ENCODE measurements at regions not wholly inside any gene's neighbourhood (a gene's known extent, or its start where the extent isn't known, plus 50 kb on each side); places are given as distances from the start of the nearest gene placed in this dataset.
A peak's percentile ranks its signal among the peaks of the same experiment; 100 is the strongest.

- TF ChIP-seq, protein P1, sequence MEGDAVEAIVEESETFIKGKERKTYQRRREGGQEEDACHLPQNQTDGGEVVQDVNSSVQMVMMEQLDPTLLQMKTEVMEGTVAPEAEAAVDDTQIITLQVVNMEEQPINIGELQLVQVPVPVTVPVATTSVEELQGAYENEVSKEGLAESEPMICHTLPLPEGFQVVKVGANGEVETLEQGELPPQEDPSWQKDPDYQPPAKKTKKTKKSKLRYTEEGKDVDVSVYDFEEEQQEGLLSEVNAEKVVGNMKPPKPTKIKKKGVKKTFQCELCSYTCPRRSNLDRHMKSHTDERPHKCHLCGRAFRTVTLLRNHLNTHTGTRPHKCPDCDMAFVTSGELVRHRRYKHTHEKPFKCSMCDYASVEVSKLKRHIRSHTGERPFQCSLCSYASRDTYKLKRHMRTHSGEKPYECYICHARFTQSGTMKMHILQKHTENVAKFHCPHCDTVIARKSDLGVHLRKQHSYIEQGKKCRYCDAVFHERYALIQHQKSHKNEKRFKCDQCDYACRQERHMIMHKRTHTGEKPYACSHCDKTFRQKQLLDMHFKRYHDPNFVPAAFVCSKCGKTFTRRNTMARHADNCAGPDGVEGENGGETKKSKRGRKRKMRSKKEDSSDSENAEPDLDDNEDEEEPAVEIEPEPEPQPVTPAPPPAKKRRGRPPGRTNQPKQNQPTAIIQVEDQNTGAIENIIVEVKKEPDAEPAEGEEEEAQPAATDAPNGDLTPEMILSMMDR (IDR thresholded peaks at IDR 0.05; ENCODE audit: insufficient read depth, low read depth, low read length, missing control alignments): no peak
- H3K4me3 ChIP-seq (ENCODE audit: low read length): no peak overlapping the region
- DNase-seq (ENCODE audit: low read depth): no peak
Measured at GRCh38 chr13:86731987-86732386, 932.8 kb upstream of the SLITRK6 start.

DNA sequence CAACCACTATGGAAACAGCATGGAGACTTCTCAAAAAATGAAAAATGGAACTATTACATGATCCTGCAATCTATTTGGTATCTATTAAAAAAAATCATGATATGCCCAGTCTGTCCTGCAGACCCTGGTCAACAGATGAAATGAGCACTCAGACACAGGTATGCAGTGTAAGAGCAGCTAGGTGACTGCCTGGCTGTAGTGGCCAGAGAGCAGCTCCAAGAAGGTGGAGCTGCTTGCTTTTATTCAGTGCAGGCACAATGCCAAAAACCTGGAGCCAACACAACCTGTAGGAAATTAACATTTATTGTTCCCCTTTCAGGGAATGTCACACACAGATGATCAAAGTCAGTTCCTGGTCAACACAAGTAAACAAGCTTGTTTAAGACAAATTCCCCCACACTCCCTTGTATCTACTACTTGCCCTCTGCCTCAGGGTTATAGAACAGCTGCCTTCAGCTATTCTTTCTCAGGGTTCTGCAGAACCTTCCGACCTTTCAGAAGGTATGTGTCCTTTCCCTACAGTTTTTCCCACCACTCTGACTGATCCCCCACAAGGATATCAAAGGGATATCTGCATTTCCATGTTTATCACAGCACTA is 933.7 kb upstream of the SLITRK5 start:
- TF ChIP-seq, protein P1 (IDR thresholded peaks at IDR 0.05; ENCODE audit: insufficient read depth, low read depth, low read length, missing control alignments): no peak
- no peak for DNase-seq (ENCODE audit: low read depth)
- H3K4me3 ChIP-seq (ENCODE audit: low read length): no peak overlapping the region

DNA sequence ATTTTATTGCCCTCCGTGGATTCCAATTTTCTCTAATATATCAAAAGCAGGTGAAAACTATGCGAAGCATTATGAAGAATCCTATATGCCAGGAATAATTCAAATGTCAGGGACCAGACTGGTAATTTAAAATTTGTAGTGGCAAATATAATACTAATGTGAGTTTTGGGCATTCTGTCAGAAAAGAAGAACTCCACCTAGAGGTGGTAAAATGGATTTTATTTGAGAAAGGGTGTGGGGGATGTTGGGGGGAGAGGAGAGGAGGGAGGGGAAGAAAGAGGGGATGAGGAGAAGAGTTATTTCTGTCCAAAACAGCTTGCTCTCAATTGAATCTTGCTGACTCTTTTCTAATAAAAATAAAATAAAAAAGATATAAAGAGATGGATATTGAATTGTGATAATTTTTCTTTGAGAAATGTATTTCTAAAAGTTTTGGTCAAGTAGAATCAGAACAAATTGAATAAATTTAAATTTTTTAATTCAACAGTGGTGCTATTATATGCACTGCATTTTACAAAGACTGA is 929.3 kb upstream of the SLITRK5 start:
- no peak overlapping the region for H3K4me3 ChIP-seq (ENCODE audit: low read length)
- TF ChIP-seq, protein P1 (IDR thresholded peaks at IDR 0.05; ENCODE audit: insufficient read depth, low read depth, low read length, missing control alignments): no peak
- DNase-seq (ENCODE audit: low read depth): no peak

- no peak overlapping the region for H3K4me3 ChIP-seq (ENCODE audit: low read length)
- DNase-seq (ENCODE audit: low read depth): peak; percentile 73
- TF ChIP-seq, protein P1 (IDR thresholded peaks at IDR 0.05; ENCODE audit: insufficient read depth, low read depth, low read length, missing control alignments): no peak
Measured at GRCh38 chr13:86757236-86757978, 913.8 kb upstream of the SLITRK5 start.

DNA sequence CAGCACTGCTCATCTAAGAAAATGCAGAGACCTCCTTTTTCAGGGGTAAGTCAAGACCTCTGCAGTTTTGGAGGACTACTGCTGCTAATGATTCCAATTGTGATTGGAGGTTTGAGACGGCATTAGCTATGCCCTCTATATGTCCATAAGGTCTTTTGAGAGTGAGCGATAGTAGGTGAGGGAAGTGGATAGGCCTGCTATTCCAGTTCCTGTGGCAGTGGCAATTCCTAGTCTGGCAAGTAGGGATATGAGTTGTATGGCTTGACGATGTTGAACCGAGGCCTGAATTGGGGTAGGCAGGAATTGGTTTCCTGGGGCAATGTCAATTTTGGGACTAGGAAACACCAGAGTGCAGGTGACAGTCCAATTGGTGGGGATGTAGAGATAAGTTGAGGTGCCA is 913.1 kb upstream of the SLITRK5 start:
- H3K4me3 ChIP-seq (ENCODE audit: low read length): no peak overlapping the region
- peak; percentile 43 for DNase-seq (ENCODE audit: low read depth)
- TF ChIP-seq, protein P1 (IDR thresholded peaks at IDR 0.05; ENCODE audit: insufficient read depth, low read depth, low read length, missing control alignments): no peak

DNA sequence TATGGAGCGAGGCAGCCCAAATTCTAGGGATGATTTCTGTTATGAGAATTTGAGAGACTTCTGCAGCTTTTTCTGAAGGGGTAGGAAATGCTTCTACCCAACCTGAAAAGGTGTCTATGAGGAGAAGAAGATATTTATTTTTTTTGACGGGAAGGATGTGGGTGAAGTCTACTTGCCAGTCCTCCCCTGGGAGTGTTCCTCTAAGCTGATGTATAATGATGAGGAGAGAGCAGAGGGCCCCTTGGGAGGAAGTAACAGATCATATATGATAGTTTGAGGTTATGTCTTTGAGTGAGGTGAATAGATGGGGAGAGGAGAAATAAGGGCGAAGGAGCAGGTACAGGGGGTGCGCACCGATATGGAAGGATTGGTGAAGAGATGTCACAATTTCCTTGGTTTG is 910.6 kb upstream of the SLITRK5 start:
- no peak overlapping the region for H3K4me3 ChIP-seq (ENCODE audit: low read length)
- TF ChIP-seq, protein P1 (IDR thresholded peaks at IDR 0.05; ENCODE audit: insufficient read depth, low read depth, low read length, missing control alignments): no peak
- DNase-seq (ENCODE audit: low read depth): no peak
